IMR-90 (cell line): ENCODE measurements at regions not wholly inside any gene's neighbourhood (a gene's known extent, or its start where the extent isn't known, plus 50 kb on each side); places are given as distances from the start of the nearest gene placed in this dataset.

Experiments
- ATAC-seq: fragments of 200-7000 bp; cut with Tn5 transposase; 2 replicates; pipeline ENCODE4 v1.9.1; 2020; ENCODE audit warnings: low read depth, mild to moderate bottlenecking, moderate library complexity
- BruUV-seq: library from RNA; stranded (reverse); fragments of 400-500 nt; replicated peaks from 2 replicates; lab custom pipeline; 2021; lab: Mats Ljungman, UMichigan
- CTCF ChIA-PET: fragments of 300-600 bp; formaldehyde crosslinking; extraction: SDS; loops from one replicate; lab custom pipeline; 2021; ENCODE audit warnings: antibody characterized with exemption; lab: Yijun Ruan, JAX
- POLR2A ChIA-PET: fragments of 300-600 bp; sonication (Branson Sonifier 250); formaldehyde crosslinking; loops from one replicate; lab custom pipeline; 2022; ENCODE audit warnings: antibody characterized with exemption; ENCODE audit not compliant: unreplicated experiment; lab: Charles Lee
- DNase-seq: peaks from one replicate; pipeline ENCODE4 v3.0.0; 2013
- H2AFZ ChIP-seq: replicated peaks from 2 replicates; pipeline ENCODE3; 2013; ENCODE audit warnings: low read length, mild to moderate bottlenecking; ENCODE audit not compliant: poor library complexity
- H2AK5ac ChIP-seq: 2 replicates; pipeline ENCODE4 v1.6.1; 2013; ENCODE audit warnings: low read depth, low read length, inconsistent platforms
- H2AK9ac ChIP-seq: replicated peaks from 2 replicates; pipeline ENCODE3; 2013; ENCODE audit warnings: mild to moderate bottlenecking, low read depth, low read length, moderate library complexity; ENCODE audit not compliant: poor library complexity
- H2BK120ac ChIP-seq: 2 replicates; pipeline ENCODE4 v1.6.1; 2013; ENCODE audit warnings: low read depth, low read length, inconsistent platforms
- H2BK15ac ChIP-seq: 3 replicates; pipeline ENCODE4 v1.6.1; 2013; ENCODE audit warnings: low read depth, low read length, inconsistent platforms
- H2BK20ac ChIP-seq: 2 replicates; pipeline ENCODE4 v1.6.1; 2013; ENCODE audit warnings: low read depth, mild to moderate bottlenecking, inconsistent platforms, low read length, moderate library complexity
- H2BK5ac ChIP-seq: 2 replicates; pipeline ENCODE4 v1.6.1; 2013; ENCODE audit warnings: mild to moderate bottlenecking, low read depth, low read length, inconsistent platforms; ENCODE audit not compliant: poor library complexity, severe bottlenecking
- H3K14ac ChIP-seq: replicated peaks from 2 replicates; pipeline ENCODE4 v1.6.1; 2013; ENCODE audit warnings: low read depth, low read length, inconsistent platforms
- H3K18ac ChIP-seq: 2 replicates; pipeline ENCODE4 v1.6.1; 2013; ENCODE audit warnings: low read depth, low read length, control low read depth
- H3K23ac ChIP-seq: 2 replicates; pipeline ENCODE4 v1.6.1; 2013; ENCODE audit warnings: low read depth, low read length, inconsistent platforms
- H3K27ac ChIP-seq: 2 replicates; pipeline ENCODE4 v1.5.1; 2013; ENCODE audit warnings: mild to moderate bottlenecking, control low read depth, low read length; ENCODE audit not compliant: insufficient read depth
- H3K27me3 ChIP-seq: 2 replicates; pipeline ENCODE4 v1.6.1; 2013; ENCODE audit warnings: low read length; ENCODE audit not compliant: control insufficient read depth, insufficient read depth
- H3K36me3 ChIP-seq: 2 replicates; pipeline ENCODE4 v1.6.1; 2013; ENCODE audit warnings: low read length, mixed read lengths; ENCODE audit not compliant: control insufficient read depth, insufficient read depth
- H3K4ac ChIP-seq: 2 replicates; pipeline ENCODE4 v1.6.1; 2013; ENCODE audit warnings: low read depth, low read length, inconsistent platforms
- H3K4me1 ChIP-seq: 2 replicates; pipeline ENCODE4 v1.6.1; 2013; ENCODE audit warnings: low read length, mixed read lengths; ENCODE audit not compliant: control insufficient read depth, insufficient read depth
- H3K4me2 ChIP-seq: 2 replicates; pipeline ENCODE4 v1.6.1; 2013; ENCODE audit warnings: low read depth, mild to moderate bottlenecking, control low read depth, low read length, moderate library complexity
- H3K4me3 ChIP-seq: 2 replicates; pipeline ENCODE4 v1.5.1; 2013; ENCODE audit warnings: low read depth, mild to moderate bottlenecking, control low read depth, low read length, moderate library complexity; ENCODE audit not compliant: insufficient read depth
- H3K56ac ChIP-seq: 2 replicates; pipeline ENCODE4 v1.6.1; 2013; ENCODE audit warnings: low read length, inconsistent platforms; ENCODE audit not compliant: insufficient read depth; ENCODE audit errors: extremely low read depth
- H3K79me1 ChIP-seq, 2 experiments: 2 replicates each; pipeline ENCODE4 v1.6.1; 2013; ENCODE audit warnings: low read length in 2 of 2, inconsistent platforms in 1 of 2, low read depth in 1 of 2
- H3K9ac ChIP-seq: 2 replicates; pipeline ENCODE4 v1.6.1; 2013; ENCODE audit warnings: low read depth, low read length, control low read depth
- H3K9me1 ChIP-seq: 2 replicates; pipeline ENCODE4 v1.6.1; 2013; ENCODE audit warnings: low read length, inconsistent platforms; ENCODE audit not compliant: insufficient read depth
- H3K9me3 ChIP-seq: 2 replicates; pipeline ENCODE4 v1.6.1; 2013; ENCODE audit warnings: low read length; ENCODE audit not compliant: control insufficient read depth, insufficient read depth
- H4K20me1 ChIP-seq: 2 replicates; pipeline ENCODE4 v1.6.1; 2013; ENCODE audit warnings: low read length, inconsistent platforms; ENCODE audit not compliant: insufficient read depth
- H4K5ac ChIP-seq: 2 replicates; pipeline ENCODE4 v1.6.1; 2013; ENCODE audit warnings: mild to moderate bottlenecking, low read depth, low read length, control low read depth
- H4K8ac ChIP-seq, 2 experiments: 2 replicates each; pipeline ENCODE4 v1.6.1; 2013; ENCODE audit warnings: low read depth in 2 of 2, low read length in 2 of 2, control low read depth in 1 of 2, inconsistent platforms in 1 of 2
- H4K91ac ChIP-seq: 2 replicates; pipeline ENCODE4 v1.6.1; 2013; ENCODE audit warnings: low read depth, low read length, inconsistent platforms; ENCODE audit not compliant: insufficient read depth
- CTCF ChIP-seq: conservative IDR thresholded peaks from 2 replicates; pipeline ENCODE4 v1.5.1; 2012; ENCODE audit warnings: mild to moderate bottlenecking, low read depth, low read length, improper control_type of control experiment
- ELK1 ChIP-seq: fragments of 150-350 bp; IDR thresholded peaks from 2 replicates; pipeline ENCODE4 v1.6.1; 2016; ENCODE audit warnings: low read depth, mild to moderate bottlenecking, low read length, moderate library complexity, borderline replicate concordance
- FOS ChIP-seq: fragments of 150-350 bp; IDR thresholded peaks from 2 replicates; pipeline ENCODE4 v1.6.1; 2016; ENCODE audit warnings: low read depth, low read length
- MAZ ChIP-seq: IDR thresholded peaks from 2 replicates; pipeline ENCODE4 v1.6.1; 2012; ENCODE audit warnings: low read depth, mild to moderate bottlenecking, low read length, improper control_type of control experiment, moderate library complexity, borderline replicate concordance
- MXI1 ChIP-seq: IDR thresholded peaks from 2 replicates; pipeline ENCODE4 v1.6.1; 2012; ENCODE audit warnings: low read depth, mild to moderate bottlenecking, low read length, moderate library complexity, borderline replicate concordance
- NFE2L2 ChIP-seq: fragments of 150-350 bp; IDR thresholded peaks from 2 replicates; pipeline ENCODE4 v1.6.1; 2016; ENCODE audit warnings: low read depth, mild to moderate bottlenecking, low read length
- POLR2A ChIP-seq: IDR thresholded peaks from 2 replicates; pipeline ENCODE4 v1.6.1; 2012; ENCODE audit warnings: mild to moderate bottlenecking, low read depth, low read length
- RAD21 ChIP-seq: IDR thresholded peaks from 2 replicates; pipeline ENCODE4 v1.6.1; 2012; ENCODE audit warnings: low read length, improper control_type of control experiment
- SMC3 ChIP-seq: fragments of 150-350 bp; IDR thresholded peaks from 2 replicates; pipeline ENCODE4 v1.6.1; 2016; ENCODE audit warnings: low read depth, mild to moderate bottlenecking, antibody characterized with exemption, low read length, moderate library complexity
- USF2 ChIP-seq: fragments of 150-350 bp; IDR thresholded peaks from 2 replicates; pipeline ENCODE4 v1.6.1; 2017; ENCODE audit warnings: mild to moderate bottlenecking, antibody characterized with exemption, low read length, low read depth
- dilution Hi-C: fragments of 300-500 bp; cut with HindIII; formaldehyde crosslinking; loops from one replicate; pipeline ENCODE4 v1.14.3; 2018; ENCODE audit warnings: low sequenced_read_pairs; ENCODE audit not compliant: unreplicated experiment
- in situ Hi-C: fragments of 300-500 bp; cut with MboI; formaldehyde crosslinking; loops from 3 replicates; pipeline ENCODE4 v1.14.3; 2019; ENCODE audit warnings: low sequenced_read_pairs, inconsistent platforms, mixed read lengths
- intact Hi-C: fragments of 100-400 bp; cut with micrococcal nuclease; formaldehyde crosslinking; loops from 2 replicates; pipeline ENCODE4 v1.10.0; 2022

GRCh38 chr3:76122007-76122406 lies 336.7 kb upstream of the ZNF717 start:
- DNase-seq, result peak; percentile 61
- Histone ChIP-seq H3K23ac (no peak overlapping the region), H3K36me3 (no peaks in the 10 kb centered on the region), H3K4ac (no peak overlapping the region), H2AK5ac (no peak overlapping the region), H3K18ac (no peak overlapping the region), H3K4me3 (no peak overlapping the region), H3K14ac (no peak overlapping the region), H2BK5ac (no peak overlapping the region), H3K4me2 (no peak overlapping the region), H3K79me1 (no peaks in the 10 kb centered on the region), H4K20me1 (no peaks in the 10 kb centered on the region), H4K5ac (no peak overlapping the region), H3K4me1 (no peaks in the 10 kb centered on the region; the same call in 1 of the 2 replicates), H2BK120ac (no peak overlapping the region), H3K9me1 (no peaks in the 10 kb centered on the region), H3K27me3 (no peaks in the 10 kb centered on the region), H3K9ac (no peak overlapping the region), H4K8ac (no peak overlapping the region), H2AFZ (no peak overlapping the region), H2AK9ac (no peak overlapping the region), H2BK20ac (no peak overlapping the region), H3K27ac (no peak overlapping the region), H3K9me3 (no peaks in the 10 kb centered on the region), H4K91ac (no peak overlapping the region), H3K56ac (no peak overlapping the region), H2BK15ac (no peak overlapping the region)
- dilution Hi-C loops (no loop called here), in situ Hi-C loops (no loop called here), intact Hi-C loops (no loop called here)
- ATAC-seq, result peak; percentile 75
- ChIA-PET POLR2A (no interaction called here), CTCF (no interaction called here)
- no peak for TF ChIP-seq CTCF
- TF ChIP-seq USF2, result no peak
- no peak for TF ChIP-seq ELK1
- TF ChIP-seq FOS, result no peak
- TF ChIP-seq POLR2A, result no peak
- no peak for TF ChIP-seq NFE2L2
- TF ChIP-seq SMC3, result no peak
- TF ChIP-seq MXI1, result no peak
- no peak for TF ChIP-seq MAZ
- TF ChIP-seq RAD21, result no peak
- BruUV-seq, result no TSS peak
